ENCODE measurements at regions not wholly inside any gene's neighbourhood (a gene's known extent, or its start where the extent isn't known, plus 50 kb on each side); places are given as distances from the start of the nearest gene placed in this dataset.

- TF ChIP-seq, protein P1, sequence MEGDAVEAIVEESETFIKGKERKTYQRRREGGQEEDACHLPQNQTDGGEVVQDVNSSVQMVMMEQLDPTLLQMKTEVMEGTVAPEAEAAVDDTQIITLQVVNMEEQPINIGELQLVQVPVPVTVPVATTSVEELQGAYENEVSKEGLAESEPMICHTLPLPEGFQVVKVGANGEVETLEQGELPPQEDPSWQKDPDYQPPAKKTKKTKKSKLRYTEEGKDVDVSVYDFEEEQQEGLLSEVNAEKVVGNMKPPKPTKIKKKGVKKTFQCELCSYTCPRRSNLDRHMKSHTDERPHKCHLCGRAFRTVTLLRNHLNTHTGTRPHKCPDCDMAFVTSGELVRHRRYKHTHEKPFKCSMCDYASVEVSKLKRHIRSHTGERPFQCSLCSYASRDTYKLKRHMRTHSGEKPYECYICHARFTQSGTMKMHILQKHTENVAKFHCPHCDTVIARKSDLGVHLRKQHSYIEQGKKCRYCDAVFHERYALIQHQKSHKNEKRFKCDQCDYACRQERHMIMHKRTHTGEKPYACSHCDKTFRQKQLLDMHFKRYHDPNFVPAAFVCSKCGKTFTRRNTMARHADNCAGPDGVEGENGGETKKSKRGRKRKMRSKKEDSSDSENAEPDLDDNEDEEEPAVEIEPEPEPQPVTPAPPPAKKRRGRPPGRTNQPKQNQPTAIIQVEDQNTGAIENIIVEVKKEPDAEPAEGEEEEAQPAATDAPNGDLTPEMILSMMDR (IDR thresholded peaks at IDR 0.05) = no peak
- TF ChIP-seq POLR2A (IDR thresholded peaks at IDR 0.05) (no peak), EP300 (IDR thresholded peaks at IDR 0.05) (no peak)
Observed at GRCh38 chr3:107294117-107294516, 83.1 kb upstream of the CCDC54 start.
